GM19025 (cell line): ENCODE measurements at regions not wholly inside any gene's neighbourhood (a gene's known extent, or its start where the extent isn't known, plus 50 kb on each side); places are given as distances from the start of the nearest gene placed in this dataset.

ENCODE experiments used
- ATAC-seq: cut with Tn5 transposase; IDR thresholded peaks from one replicate; pipeline ENCODE4 v1.9.1; 2021; ENCODE audit warnings: mild to moderate bottlenecking, low read depth, moderate library complexity; ENCODE audit not compliant: unreplicated experiment

GRCh38 chr12:92504594-92504981, 198.2 kb upstream of the PLEKHG7 start:
- ATAC-seq = no peak

GRCh38 chr12:92503971-92504593, 198.7 kb upstream of the PLEKHG7 start:
- ATAC-seq = no peak

GRCh38 chr12:92503029-92503931, 199.5 kb upstream of the PLEKHG7 start:
- peak; percentile 55 for ATAC-seq

- peak; percentile 36 for ATAC-seq
Measured at GRCh38 chr12:92502417-92503028, 200.3 kb upstream of the PLEKHG7 start.

- ATAC-seq = peak; percentile 53
Measured at GRCh38 chr12:92496790-92497189, 206.0 kb upstream of the PLEKHG7 start.

- ATAC-seq = no peak
Measured at GRCh38 chr12:92495108-92495507, 207.7 kb upstream of the PLEKHG7 start.

- ATAC-seq = peak; percentile 52
Measured at GRCh38 chr12:92493816-92494215, 209.0 kb upstream of the PLEKHG7 start.

- ATAC-seq = no peak
Measured at GRCh38 chr12:92492995-92493394, 209.8 kb upstream of the PLEKHG7 start.

- no peak for ATAC-seq
Measured at GRCh38 chr12:92492291-92492690, 210.5 kb upstream of the PLEKHG7 start.

GRCh38 chr12:92489781-92490180, 213.0 kb upstream of the PLEKHG7 start:
- ATAC-seq = no peak

- no peak for ATAC-seq
Measured at GRCh38 chr12:92488735-92489134, 214.1 kb upstream of the PLEKHG7 start.

- ATAC-seq = no peak
Measured at GRCh38 chr12:92487138-92487485, 215.7 kb upstream of the PLEKHG7 start.

- no peak for ATAC-seq
Measured at GRCh38 chr12:92486443-92487137, 216.2 kb upstream of the PLEKHG7 start.

GRCh38 chr12:92485351-92486348, 217.1 kb upstream of the PLEKHG7 start:
- ATAC-seq = no peak

- no peak for ATAC-seq
Measured at GRCh38 chr12:92482599-92482998, 220.2 kb upstream of the PLEKHG7 start.

GRCh38 chr12:92481066-92481465, 221.7 kb upstream of the PLEKHG7 start:
- ATAC-seq = no peak

GRCh38 chr12:92478692-92479091, 224.1 kb upstream of the PLEKHG7 start:
- no peak for ATAC-seq

- ATAC-seq = no peak
Measured at GRCh38 chr12:92476844-92477243, 225.9 kb upstream of the PLEKHG7 start.

GRCh38 chr12:92473564-92473963, 229.2 kb upstream of the PLEKHG7 start:
- ATAC-seq = no peak

- no peak for ATAC-seq
Measured at GRCh38 chr12:92472201-92472600, 230.6 kb upstream of the PLEKHG7 start.
